ENCODE measurements at regions not wholly inside any gene's neighbourhood (a gene's known extent, or its start where the extent isn't known, plus 50 kb on each side); places are given as distances from the start of the nearest gene placed in this dataset.
A peak's percentile ranks its signal among the peaks of the same experiment; 100 is the strongest.
"Not testable (repeated sequence)": the region's sequence is repeated elsewhere in the genome, so short reads cannot be mapped to it uniquely, and the experiment has no call there.

DNA sequence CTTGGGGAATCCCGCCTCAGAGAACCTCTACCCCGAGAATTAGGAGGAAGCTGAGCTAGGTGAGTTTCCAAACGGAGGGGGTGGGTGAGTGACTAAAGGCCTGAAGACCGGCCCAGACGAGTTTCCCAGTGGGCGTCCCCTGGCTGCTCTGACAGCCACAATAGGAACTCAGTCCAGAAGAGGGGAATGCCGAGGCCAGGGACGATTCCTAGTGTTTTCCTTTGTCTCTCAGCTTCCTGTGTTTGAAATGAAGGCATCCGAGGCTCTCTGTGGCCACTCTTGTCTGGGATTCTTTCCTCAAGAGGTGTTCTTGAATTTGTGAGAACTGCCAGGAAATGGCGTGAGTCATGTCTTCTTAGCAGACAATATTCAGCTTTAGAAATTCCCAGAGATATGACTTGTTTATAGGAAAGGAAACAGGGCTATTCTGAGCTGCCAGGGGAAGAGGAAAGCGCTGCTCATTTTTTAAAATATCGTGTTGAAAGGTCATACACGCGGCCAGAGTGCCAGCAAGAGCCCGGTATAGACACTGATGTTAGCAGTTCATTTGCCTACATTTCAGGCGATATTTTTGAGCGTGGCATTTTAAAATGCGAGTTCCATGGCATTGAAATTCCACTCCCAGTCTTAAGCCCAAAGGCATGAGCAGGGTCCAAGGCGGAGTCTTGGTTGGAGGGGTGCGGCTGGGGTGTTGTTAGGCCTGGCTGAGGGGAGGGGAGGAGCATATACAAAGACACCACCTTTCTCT, 169.1 kb upstream of the KLF7 start:
- no peaks in the 10 kb centered on the region for H3K27me3 Mint-ChIP-seq
- peak overlapping the region; percentile 76 for H3K27ac Mint-ChIP-seq
- H3K4me3 Mint-ChIP-seq = peak overlapping the region; percentile 5
- H3K4me1 Mint-ChIP-seq (ENCODE audit: low read depth) = peaks cover 53% of the 10 kb centered on the region
- H3K9me3 Mint-ChIP-seq (ENCODE audit: low read depth) = no peaks in the 10 kb centered on the region
- H3K36me3 Mint-ChIP-seq = no peaks in the 10 kb centered on the region

DNA sequence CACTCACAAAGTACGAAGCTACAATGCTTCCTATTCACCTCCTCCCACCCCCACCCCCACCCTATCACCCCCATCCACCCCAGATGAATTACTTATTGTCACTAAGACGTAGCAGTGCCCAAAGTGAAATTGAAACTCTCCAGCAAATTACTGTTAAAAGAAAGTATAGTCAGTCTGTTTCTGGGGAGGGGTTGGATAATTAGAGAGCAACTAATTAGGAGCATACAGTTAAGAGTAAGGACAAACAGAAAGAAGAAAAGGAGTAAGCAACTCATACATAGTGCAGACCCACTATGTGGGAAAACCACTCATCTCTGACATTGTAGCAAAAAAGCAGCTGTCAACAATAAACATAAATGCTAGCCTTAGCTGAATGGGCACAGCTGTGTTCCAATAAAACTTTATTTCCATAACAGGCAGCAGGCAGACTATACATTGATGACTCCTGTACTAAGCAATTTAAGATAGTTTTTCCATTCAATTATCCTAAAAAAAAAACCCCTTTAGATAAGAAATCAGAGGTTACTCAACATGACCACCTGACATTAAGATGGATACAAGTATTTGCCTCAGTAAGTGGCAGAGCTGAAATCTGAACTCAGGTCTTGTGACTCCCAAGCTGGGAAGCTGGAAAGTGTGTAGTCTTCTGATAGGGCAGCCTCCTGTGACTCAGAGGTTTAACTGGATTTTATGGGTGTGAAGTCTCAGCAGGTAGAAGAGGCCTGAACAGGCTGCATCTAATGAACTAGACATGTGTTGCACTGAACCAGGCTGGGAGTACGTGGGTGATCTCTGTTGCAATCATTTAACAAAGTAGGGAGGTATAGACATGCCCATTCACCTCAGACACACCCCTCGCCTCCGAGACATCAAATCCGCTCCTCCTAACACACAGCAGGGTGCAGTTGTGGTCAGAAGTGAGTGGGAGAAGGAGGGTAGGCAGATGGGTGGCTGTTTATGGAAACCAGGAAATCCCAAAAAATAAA, 171.8 kb upstream of the KLF7 start:
- Mint-ChIP-seq H3K9me3 (ENCODE audit: low read depth) (no peaks in the 10 kb centered on the region), H3K4me1 (ENCODE audit: low read depth) (peaks cover 36% of the 10 kb centered on the region), H3K36me3 (no peaks in the 10 kb centered on the region), H3K4me3 (peak overlapping the region; percentile 33), H3K27me3 (no peaks in the 10 kb centered on the region), H3K27ac (peak overlapping the region; percentile 64)

DNA sequence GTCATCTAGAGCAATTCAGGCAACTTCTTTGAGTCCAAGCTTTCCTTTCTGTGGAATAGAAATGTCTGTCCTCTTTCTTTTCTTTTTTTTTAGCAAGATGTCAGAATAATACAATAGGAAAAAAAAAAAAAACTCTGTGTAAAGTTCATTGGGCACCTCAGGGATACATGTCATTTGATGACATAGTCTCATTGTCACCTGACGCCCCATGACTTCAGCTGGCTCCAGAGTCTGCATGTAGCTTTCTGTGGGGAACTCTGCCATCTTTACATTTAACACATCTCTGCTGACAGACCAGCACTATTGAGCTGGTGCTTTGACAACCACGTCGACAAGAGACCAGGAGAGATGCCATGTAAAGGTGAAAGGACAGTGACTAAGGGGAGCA, 172.5 kb upstream of the KLF7 start:
- no peaks in the 10 kb centered on the region for H3K9me3 Mint-ChIP-seq (ENCODE audit: low read depth)
- no peaks in the 10 kb centered on the region for H3K27me3 Mint-ChIP-seq
- H3K36me3 Mint-ChIP-seq = no peaks in the 10 kb centered on the region
- H3K27ac Mint-ChIP-seq = no peak overlapping the region
- H3K4me3 Mint-ChIP-seq = no peak overlapping the region
- H3K4me1 Mint-ChIP-seq (ENCODE audit: low read depth) = peaks cover 30% of the 10 kb centered on the region

DNA sequence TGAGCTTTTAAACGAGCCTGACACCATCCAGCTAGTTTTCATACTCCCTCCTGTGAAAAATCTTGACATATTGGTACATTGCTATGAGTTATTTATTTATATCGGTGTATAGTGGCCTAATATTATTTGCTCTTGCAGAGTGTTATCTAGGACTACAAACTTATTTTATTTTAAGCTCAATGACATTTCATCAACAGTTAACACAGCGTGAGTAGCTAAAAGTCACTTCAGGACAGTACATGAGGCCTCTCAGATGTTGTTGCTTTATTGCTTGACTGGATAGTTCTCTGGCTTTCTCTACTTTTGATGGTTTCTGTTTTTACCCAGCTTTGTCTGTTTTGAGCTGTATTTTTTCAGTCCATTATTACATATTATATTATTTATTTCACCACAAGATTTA, 172.9 kb upstream of the KLF7 start:
- Mint-ChIP-seq H3K4me3 (no peak overlapping the region), H3K4me1 (ENCODE audit: low read depth) (peaks cover 26% of the 10 kb centered on the region), H3K9me3 (ENCODE audit: low read depth) (no peaks in the 10 kb centered on the region), H3K36me3 (no peaks in the 10 kb centered on the region), H3K27ac (no peak overlapping the region), H3K27me3 (no peaks in the 10 kb centered on the region)

DNA sequence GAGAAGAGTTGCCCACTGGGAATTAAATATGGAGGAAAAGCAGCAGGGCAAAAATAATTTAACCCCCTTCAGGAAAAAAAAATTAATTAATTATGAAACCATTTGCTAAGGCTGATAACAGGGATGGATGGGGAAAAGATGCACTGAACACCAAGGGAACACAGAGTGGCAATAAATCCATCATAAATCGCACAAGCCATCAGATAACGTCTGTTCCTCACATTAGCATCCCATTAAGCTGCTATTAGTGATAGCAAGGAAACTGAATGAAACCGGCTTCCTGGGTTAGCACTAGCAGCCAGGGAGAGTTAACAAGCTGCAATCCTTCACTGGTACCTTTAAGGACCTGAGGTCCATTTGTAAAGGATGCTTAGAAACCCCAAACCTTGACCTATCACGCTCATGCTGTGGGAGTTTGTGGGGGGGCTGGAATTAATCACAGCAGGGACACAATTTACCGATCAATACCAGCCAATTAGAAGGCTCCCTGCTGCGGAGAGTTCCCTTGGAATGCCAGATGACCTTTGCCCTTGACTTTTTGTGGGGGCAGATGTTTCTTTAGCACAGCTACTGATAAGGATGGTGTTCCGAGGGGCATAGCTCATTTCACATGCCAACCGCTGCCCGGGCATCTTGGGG, 175.5 kb upstream of the KLF7 start:
- Mint-ChIP-seq H3K36me3 (no peaks in the 10 kb centered on the region), H3K9me3 (ENCODE audit: low read depth) (no peaks in the 10 kb centered on the region), H3K4me3 (no peak overlapping the region), H3K27me3 (no peaks in the 10 kb centered on the region), H3K27ac (no peak overlapping the region), H3K4me1 (ENCODE audit: low read depth) (peaks cover 14% of the 10 kb centered on the region)

DNA sequence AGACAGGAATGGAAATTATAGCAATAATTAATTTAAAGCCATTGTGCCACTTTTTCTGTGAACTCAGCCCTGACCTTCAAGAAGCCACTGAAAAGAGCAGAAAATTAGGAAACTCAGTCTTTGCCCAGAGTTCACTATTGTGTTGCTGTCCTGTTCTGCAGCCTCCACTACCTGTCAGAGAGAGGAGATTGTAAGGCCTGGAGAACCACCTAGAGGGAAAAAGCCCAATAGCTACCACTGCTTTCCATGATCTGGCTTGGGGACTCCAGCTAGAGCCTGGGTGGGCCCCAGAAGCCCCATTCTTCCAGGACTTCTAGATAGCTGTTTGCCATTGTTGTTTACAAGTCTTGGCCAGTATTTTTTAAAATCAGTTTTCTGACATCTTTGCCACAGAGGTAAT, 176.1 kb upstream of the KLF7 start:
- peaks cover 12% of the 10 kb centered on the region for H3K4me1 Mint-ChIP-seq (ENCODE audit: low read depth)
- no peaks in the 10 kb centered on the region for H3K9me3 Mint-ChIP-seq (ENCODE audit: low read depth)
- H3K27ac Mint-ChIP-seq = no peak overlapping the region

DNA sequence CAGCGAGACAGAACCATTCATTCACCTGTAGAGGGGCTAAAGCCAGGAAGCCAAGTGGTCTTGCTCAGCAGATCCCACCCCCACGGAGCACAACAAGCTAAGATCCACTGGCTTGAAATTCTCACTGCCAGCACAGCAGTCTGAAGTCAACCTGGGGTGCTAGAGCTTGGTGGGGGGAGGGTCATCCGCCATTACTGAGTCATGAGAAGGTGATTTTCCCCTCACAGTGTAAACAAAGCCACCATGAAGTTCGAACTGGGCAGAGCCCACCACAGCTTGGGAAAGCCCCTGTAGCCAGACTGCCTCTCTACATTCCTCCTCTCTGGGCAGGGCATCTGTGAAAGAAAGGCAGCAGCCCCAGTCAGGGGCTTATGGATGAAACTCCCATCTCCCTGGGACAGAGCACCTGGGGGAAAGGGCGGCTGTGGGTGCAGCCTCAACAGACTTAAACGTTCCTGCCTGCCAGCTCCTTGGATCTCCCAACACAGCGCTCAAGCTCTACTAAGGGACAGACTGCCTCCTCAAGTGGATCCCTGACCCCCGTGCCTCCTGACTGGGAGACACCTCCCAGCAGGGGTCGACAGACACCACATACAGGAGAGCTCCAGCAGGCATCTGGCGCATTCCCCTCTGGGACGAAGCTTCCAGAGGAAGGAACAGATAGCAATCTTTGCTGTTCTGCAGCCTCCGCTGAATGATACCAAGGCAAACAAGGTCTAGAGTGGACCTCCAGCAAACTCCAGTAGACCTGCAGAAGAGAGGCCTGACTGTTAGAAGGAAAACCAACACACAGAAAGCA, 179.0 kb upstream of the KLF7 start:
- not testable (repeated sequence) for H3K36me3 Mint-ChIP-seq; H3K4me1 Mint-ChIP-seq (ENCODE audit: low read depth); H3K27me3 Mint-ChIP-seq; H3K4me3 Mint-ChIP-seq; H3K27ac Mint-ChIP-seq; H3K9me3 Mint-ChIP-seq (ENCODE audit: low read depth)

More for the DNA sequence above, 176.1 kb upstream of the KLF7 start:
- Mint-ChIP-seq H3K36me3 (no peaks in the 10 kb centered on the region), H3K27me3 (no peaks in the 10 kb centered on the region), H3K4me3 (no peak overlapping the region)

DNA sequence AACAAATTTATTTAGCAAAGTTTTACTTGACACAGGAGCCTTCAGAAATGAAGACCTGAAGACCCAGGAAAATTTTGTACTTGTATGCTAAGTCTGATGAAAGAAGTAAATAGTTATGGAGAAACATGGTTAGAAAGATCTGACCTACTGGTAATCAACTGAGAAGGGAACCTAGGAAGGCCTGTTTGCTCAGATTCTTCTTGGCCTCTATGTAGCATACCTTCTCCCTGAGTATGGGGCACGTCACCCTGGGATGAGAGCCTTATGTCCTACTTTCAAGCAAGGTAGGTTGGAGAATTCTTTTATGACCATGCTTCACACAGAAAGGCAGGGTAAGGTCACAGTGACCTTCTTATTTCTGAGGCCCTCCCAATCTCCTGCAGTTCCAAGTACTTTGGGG, 178.6 kb upstream of the CREB1 start:
- H3K4me1 Mint-ChIP-seq (ENCODE audit: low read depth) = peaks cover 6% of the 10 kb centered on the region
- H3K4me3 Mint-ChIP-seq = no peak overlapping the region
- peak overlapping the region; percentile 25 for H3K27ac Mint-ChIP-seq
- H3K9me3 Mint-ChIP-seq (ENCODE audit: low read depth) = peaks cover 8% of the 10 kb centered on the region
- H3K36me3 Mint-ChIP-seq = peaks cover 11% of the 10 kb centered on the region
- no peaks in the 10 kb centered on the region for H3K27me3 Mint-ChIP-seq

DNA sequence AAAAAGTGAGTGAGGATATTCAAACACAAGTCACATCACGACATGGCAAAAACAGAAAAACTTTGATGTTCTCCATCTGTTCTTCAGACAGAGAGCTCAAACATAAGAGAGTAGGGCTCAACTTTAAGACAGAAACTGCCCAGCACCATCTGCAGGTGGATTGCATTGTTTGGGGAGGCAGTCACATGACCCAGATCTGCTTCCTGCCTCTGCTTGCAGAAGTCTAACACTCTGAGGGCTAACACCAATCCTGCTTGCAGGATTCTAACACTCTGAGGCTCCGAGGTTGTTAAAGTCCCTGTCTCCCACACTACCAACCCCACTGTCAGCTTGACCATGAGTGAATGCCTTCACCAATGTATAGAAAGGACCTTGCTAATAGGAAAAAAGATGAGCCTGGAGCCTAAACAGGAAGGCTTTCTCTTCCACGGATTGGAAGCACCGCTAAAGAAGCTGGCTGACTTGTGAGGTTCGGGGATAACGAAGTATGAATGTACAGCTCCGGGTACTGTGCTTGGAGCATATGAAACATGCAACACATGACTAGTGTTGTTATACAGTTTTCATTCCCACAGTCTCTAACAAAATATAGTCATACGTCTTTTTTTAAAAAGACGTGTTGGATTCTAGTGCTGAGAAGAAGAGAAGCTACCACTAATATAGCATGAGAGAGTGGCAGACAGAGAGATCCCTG, 176.6 kb upstream of the CREB1 start:
- no peaks in the 10 kb centered on the region for H3K9me3 Mint-ChIP-seq (ENCODE audit: low read depth)
- H3K27ac Mint-ChIP-seq = no peak overlapping the region
- H3K4me3 Mint-ChIP-seq = no peak overlapping the region
- H3K27me3 Mint-ChIP-seq = no peaks in the 10 kb centered on the region
- H3K4me1 Mint-ChIP-seq (ENCODE audit: low read depth) = peaks cover 6% of the 10 kb centered on the region
- peaks cover 2% of the 10 kb centered on the region for H3K36me3 Mint-ChIP-seq

DNA sequence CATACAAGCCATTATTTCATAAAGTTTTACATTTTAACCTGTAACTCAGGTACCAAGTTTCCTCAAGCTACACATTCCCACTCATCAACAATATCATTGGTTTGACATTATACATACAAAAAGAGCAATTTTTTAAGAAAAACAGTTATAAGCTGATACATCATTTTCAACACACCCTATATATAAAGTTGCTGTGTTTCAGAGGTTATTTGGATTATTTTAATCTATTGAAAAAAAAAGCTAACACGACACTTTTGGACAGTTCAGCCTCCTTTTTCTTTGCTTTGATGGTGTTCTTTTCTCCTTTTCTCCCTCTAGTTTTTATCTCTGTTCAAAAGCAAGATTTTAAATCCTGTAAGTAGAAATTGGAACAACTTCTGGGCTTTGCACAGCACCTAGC, 175.9 kb upstream of the CREB1 start:
- H3K9me3 Mint-ChIP-seq (ENCODE audit: low read depth) = no peaks in the 10 kb centered on the region
- H3K4me3 Mint-ChIP-seq = no peak overlapping the region
- H3K27ac Mint-ChIP-seq = no peak overlapping the region
- H3K4me1 Mint-ChIP-seq (ENCODE audit: low read depth) = peaks cover 6% of the 10 kb centered on the region
- H3K36me3 Mint-ChIP-seq = peaks cover 2% of the 10 kb centered on the region
- H3K27me3 Mint-ChIP-seq = no peaks in the 10 kb centered on the region

DNA sequence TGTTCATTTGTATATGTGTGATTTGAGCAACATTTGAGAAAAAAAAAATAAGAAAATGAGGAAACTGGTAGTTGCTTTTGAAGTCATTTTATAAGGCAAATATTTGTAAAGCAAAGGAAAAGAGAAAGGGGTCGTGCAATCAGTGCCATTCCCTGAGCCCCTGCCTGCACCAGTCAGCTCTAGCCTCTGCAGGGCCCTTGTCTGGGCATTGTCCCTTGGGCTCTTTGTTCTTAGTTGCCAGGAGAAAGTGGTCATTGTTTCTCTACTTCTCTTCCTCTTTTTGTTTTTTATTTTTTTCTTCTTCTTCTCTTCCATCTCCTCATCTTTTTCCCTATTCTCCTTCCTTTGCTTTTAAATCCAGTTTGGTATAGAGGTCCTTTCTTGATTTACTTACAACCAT, 175.3 kb upstream of the CREB1 start:
- Mint-ChIP-seq H3K27ac (no peak overlapping the region), H3K36me3 (peaks cover 2% of the 10 kb centered on the region), H3K4me1 (ENCODE audit: low read depth) (peaks cover 6% of the 10 kb centered on the region), H3K4me3 (no peak overlapping the region), H3K27me3 (no peaks in the 10 kb centered on the region), H3K9me3 (ENCODE audit: low read depth) (no peaks in the 10 kb centered on the region)

DNA sequence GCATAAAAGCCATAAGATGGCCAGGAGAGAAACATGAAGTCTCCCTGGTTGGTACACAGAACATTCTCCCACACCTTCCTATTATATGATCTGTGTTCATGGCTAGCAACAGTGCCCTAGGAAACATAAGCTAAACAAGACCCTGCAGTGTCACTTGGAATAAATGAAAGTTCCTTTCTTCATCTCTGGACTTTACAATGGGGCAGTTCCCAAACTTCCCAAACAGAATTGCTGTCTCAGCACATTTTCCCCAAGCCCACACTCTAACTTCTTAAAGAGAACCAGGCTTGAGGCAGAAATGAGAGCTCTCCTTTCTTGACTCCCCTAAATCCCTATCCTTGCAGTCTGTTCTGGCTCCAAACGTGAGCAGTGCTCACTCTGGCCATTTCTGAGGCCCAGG, 173.2 kb upstream of the CREB1 start:
- H3K4me3 Mint-ChIP-seq = no peak overlapping the region
- H3K27ac Mint-ChIP-seq = no peak overlapping the region
- H3K4me1 Mint-ChIP-seq (ENCODE audit: low read depth) = peaks cover 6% of the 10 kb centered on the region
- no peaks in the 10 kb centered on the region for H3K27me3 Mint-ChIP-seq
- H3K9me3 Mint-ChIP-seq (ENCODE audit: low read depth) = no peaks in the 10 kb centered on the region
- H3K36me3 Mint-ChIP-seq = peaks cover 2% of the 10 kb centered on the region

DNA sequence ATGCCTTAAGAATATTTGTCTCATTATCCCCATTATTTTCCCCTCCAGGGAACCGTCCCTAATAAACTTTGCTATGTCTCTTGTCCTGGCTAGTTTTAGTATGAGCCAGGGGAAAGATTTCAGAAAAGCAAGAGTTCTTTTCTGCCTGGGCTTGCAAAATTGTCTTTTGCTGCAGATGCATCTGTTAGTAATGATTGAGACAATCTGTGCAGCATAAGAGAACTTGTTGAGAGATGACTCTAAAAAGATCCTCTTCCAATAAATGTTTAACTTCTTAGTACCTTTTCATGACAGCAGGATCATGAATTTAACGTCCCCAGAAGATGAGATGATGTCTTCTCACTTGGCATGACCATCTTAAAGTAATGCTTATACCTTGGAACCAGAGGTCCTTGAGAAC, 172.5 kb upstream of the CREB1 start:
- no peaks in the 10 kb centered on the region for H3K27me3 Mint-ChIP-seq
- no peak overlapping the region for H3K27ac Mint-ChIP-seq
- H3K4me1 Mint-ChIP-seq (ENCODE audit: low read depth) = peaks cover 6% of the 10 kb centered on the region
- H3K36me3 Mint-ChIP-seq = peaks cover 2% of the 10 kb centered on the region
- H3K9me3 Mint-ChIP-seq (ENCODE audit: low read depth) = no peaks in the 10 kb centered on the region
- no peak overlapping the region for H3K4me3 Mint-ChIP-seq

DNA sequence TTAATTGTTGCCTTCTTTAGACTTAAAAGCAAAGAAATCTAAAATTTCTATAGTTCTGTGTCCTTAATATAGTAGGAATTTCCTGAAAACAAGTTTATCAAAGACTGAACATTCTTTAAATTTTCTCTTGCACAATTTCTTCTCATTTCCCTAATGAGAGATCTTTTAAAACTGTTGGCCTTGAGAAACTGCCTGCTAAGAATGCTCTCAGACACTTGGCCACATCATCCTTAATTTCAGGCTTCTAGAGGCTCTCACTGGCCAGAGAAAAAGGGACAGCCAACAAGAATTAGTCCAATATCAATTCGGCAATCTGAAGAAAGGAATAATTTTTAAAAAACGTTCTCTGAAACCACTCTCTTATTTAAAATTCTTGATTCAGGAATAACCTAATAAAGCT, 167.0 kb upstream of the CREB1 start:
- Mint-ChIP-seq H3K4me3 (no peak overlapping the region), H3K9me3 (ENCODE audit: low read depth) (no peaks in the 10 kb centered on the region), H3K27me3 (no peaks in the 10 kb centered on the region), H3K27ac (no peak overlapping the region), H3K36me3 (no peaks in the 10 kb centered on the region), H3K4me1 (ENCODE audit: low read depth) (no peaks in the 10 kb centered on the region)

Data from activated naive CD8-positive, alpha-beta T cell (primary cell).